WTC11 (cell line): ENCODE measurements at regions not wholly inside any gene's neighbourhood (a gene's known extent, or its start where the extent isn't known, plus 50 kb on each side); places are given as distances from the start of the nearest gene placed in this dataset.

Experiments
- ATAC-seq: fragments of 200-7000 bp; cut with Tn5 transposase; 2 replicates; pipeline ENCODE4 v1.10.0; 2021; ENCODE audit warnings: mild to moderate bottlenecking, moderate library complexity
- CTCF ChIA-PET: fragments of 300-600 bp; sonication (Branson Sonifier 250); formaldehyde crosslinking; loops from one replicate; lab custom pipeline; 2021; ENCODE audit warnings: antibody characterized with exemption; lab: Charles Lee
- POLR2A ChIA-PET: fragments of 350-600 bp; sonication (Branson Sonifier 250); formaldehyde crosslinking; loops from one replicate; lab custom pipeline; 2021; ENCODE audit warnings: antibody characterized with exemption; lab: Charles Lee
- DNase-seq: peaks from one replicate; pipeline ENCODE4 v3.0.0; 2021; ENCODE audit warnings: low spot score
- H3K27ac Mint-ChIP-seq: 2 replicates; pipeline ENCODE4 v1.8.0; 2021; ENCODE audit warnings: mixed read lengths
- H3K27me3 Mint-ChIP-seq: 2 replicates; pipeline ENCODE4 v1.8.0; 2021; ENCODE audit warnings: low read depth, mild to moderate bottlenecking, moderate library complexity, mixed read lengths
- H3K36me3 Mint-ChIP-seq: 2 replicates; pipeline ENCODE4 v1.8.0; 2021; ENCODE audit warnings: mixed read lengths
- H3K4me1 Mint-ChIP-seq: 2 replicates; pipeline ENCODE4 v1.8.0; 2022; ENCODE audit warnings: mixed read lengths
- H3K4me3 Mint-ChIP-seq: 2 replicates; pipeline ENCODE4 v1.8.0; 2021; ENCODE audit warnings: mild to moderate bottlenecking, moderate library complexity, mixed read lengths
- H3K9me3 Mint-ChIP-seq: 2 replicates; pipeline ENCODE4 v1.8.0; 2021; ENCODE audit warnings: mixed read lengths
- ETV6 ChIP-seq: sonication (generic); formaldehyde crosslinking; IDR thresholded peaks from 2 replicates; pipeline ENCODE4 v1.8.1; 2022; ENCODE audit warnings: mild to moderate bottlenecking, missing genetic modification reagents
- FOXJ3 ChIP-seq: sonication (generic); formaldehyde crosslinking; IDR thresholded peaks from 2 replicates; pipeline ENCODE4 v1.9.0; 2021; ENCODE audit warnings: missing genetic modification reagents, mild to moderate bottlenecking, borderline replicate concordance
- HMGA2 ChIP-seq: fragments of 250-450 bp; sonication (Bioruptor Pico); IDR thresholded peaks from 2 replicates; pipeline ENCODE4 v1.4.0; 2021; ENCODE audit warnings: mild to moderate bottlenecking, moderate library complexity
- SMAD4 ChIP-seq: sonication (generic); formaldehyde crosslinking; IDR thresholded peaks from 2 replicates; pipeline ENCODE4 v1.8.0; 2022; ENCODE audit warnings: mild to moderate bottlenecking, missing genetic modification reagents
- SOX15 ChIP-seq: fragments of 250-450 bp; sonication (Bioruptor Pico); IDR thresholded peaks from 2 replicates; pipeline ENCODE4 v1.9.0; 2021; ENCODE audit warnings: mild to moderate bottlenecking
- ZBTB21 ChIP-seq: sonication (generic); formaldehyde crosslinking; IDR thresholded peaks from 2 replicates; pipeline ENCODE4 v1.8.1; 2023; ENCODE audit warnings: mild to moderate bottlenecking, missing genetic modification reagents, borderline replicate concordance
- ZNF396 ChIP-seq: fragments of 250-450 bp; sonication (Bioruptor Pico); IDR thresholded peaks from 2 replicates; pipeline ENCODE4 v1.8.0; 2021; ENCODE audit warnings: mild to moderate bottlenecking, moderate library complexity, borderline replicate concordance
- TF ChIP-seq, protein P1 (sequence below): sonication (generic); formaldehyde crosslinking; IDR thresholded peaks from 2 replicates; pipeline ENCODE4 v1.8.1; 2023; ENCODE audit warnings: mild to moderate bottlenecking, moderate library complexity, missing genetic modification reagents
- TF ChIP-seq, protein P2 (sequence below): sonication (generic); formaldehyde crosslinking; IDR thresholded peaks from 2 replicates; pipeline ENCODE4 v1.8.1; 2023; ENCODE audit warnings: mild to moderate bottlenecking, missing genetic modification reagents
- TF ChIP-seq, protein P3 (sequence below): fragments of 250-450 bp; sonication (Bioruptor Pico); IDR thresholded peaks from 2 replicates; pipeline ENCODE4 v1.9.0; 2021; ENCODE audit warnings: moderate library complexity, mild to moderate bottlenecking, inconsistent platforms, borderline replicate concordance
- TF ChIP-seq, protein P4 (sequence below): fragments of 250-450 bp; sonication (Bioruptor Pico); IDR thresholded peaks from 2 replicates; pipeline ENCODE4 v1.9.0; 2021; ENCODE audit warnings: mild to moderate bottlenecking
- TF ChIP-seq, protein P5 (sequence below): fragments of 250-450 bp; sonication (Bioruptor Pico); IDR thresholded peaks from 2 replicates; pipeline ENCODE4 v1.9.0; 2021; ENCODE audit warnings: mild to moderate bottlenecking
- TF ChIP-seq, protein P6 (sequence below): fragments of 250-450 bp; sonication (Bioruptor Pico); conservative IDR thresholded peaks from 2 replicates; pipeline ENCODE4 v1.9.0; 2021; ENCODE audit warnings: mild to moderate bottlenecking
- TF ChIP-seq, protein P7 (sequence below): sonication (generic); formaldehyde crosslinking; IDR thresholded peaks from 2 replicates; pipeline ENCODE4 v1.8.0; 2023; ENCODE audit warnings: mild to moderate bottlenecking, missing genetic modification reagents
- TF ChIP-seq, protein P8 (sequence below): sonication (generic); formaldehyde crosslinking; IDR thresholded peaks from 2 replicates; pipeline ENCODE4 v1.8.1; 2022; ENCODE audit warnings: low read depth, missing genetic modification reagents, borderline replicate concordance

DNA sequence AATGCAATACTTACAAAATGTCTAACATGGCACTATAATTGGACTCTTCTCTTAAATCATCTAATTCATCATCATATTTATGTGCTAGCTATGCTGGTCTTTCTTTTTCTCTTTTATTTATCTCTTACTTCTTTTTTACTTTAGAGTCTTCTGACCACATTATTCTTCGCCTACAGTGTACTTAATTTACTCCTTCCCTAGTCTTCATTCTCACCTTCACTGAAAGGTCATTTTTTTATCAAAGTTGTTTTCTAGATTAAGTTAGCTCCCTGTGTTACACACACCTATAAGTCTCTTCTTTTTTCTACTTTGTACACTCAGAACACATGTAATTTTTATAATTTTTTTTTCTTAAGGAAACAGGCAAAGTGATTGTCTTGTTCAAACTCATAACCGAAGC lies 1351.2 kb downstream of the FSCB start:
- H3K27me3 Mint-ChIP-seq = no peaks in the 10 kb centered on the region; the same call in 1 of the 2 replicates
- TF ChIP-seq FOXJ3 (CRISPR knock-in tag) (no peak), ZBTB21 (CRISPR knock-in tag) (no peak), ETV6 (CRISPR knock-in tag) (no peak), HMGA2 (CRISPR knock-in tag) (no peak)
- TF ChIP-seq, protein P1, sequence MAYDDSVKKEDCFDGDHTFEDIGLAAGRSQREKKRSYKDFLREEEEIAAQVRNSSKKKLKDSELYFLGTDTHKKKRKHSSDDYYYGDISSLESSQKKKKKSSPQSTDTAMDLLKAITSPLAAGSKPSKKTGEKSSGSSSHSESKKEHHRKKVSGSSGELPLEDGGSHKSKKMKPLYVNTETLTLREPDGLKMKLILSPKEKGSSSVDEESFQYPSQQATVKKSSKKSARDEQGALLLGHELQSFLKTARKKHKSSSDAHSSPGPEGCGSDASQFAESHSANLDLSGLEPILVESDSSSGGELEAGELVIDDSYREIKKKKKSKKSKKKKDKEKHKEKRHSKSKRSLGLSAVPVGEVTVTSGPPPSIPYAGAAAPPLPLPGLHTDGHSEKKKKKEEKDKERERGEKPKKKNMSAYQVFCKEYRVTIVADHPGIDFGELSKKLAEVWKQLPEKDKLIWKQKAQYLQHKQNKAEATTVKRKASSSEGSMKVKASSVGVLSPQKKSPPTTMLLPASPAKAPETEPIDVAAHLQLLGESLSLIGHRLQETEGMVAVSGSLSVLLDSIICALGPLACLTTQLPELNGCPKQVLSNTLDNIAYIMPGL = no peak
- TF ChIP-seq, protein P2, sequence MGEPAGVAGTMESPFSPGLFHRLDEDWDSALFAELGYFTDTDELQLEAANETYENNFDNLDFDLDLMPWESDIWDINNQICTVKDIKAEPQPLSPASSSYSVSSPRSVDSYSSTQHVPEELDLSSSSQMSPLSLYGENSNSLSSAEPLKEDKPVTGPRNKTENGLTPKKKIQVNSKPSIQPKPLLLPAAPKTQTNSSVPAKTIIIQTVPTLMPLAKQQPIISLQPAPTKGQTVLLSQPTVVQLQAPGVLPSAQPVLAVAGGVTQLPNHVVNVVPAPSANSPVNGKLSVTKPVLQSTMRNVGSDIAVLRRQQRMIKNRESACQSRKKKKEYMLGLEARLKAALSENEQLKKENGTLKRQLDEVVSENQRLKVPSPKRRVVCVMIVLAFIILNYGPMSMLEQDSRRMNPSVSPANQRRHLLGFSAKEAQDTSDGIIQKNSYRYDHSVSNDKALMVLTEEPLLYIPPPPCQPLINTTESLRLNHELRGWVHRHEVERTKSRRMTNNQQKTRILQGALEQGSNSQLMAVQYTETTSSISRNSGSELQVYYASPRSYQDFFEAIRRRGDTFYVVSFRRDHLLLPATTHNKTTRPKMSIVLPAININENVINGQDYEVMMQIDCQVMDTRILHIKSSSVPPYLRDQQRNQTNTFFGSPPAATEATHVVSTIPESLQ (CRISPR knock-in tag) = no peak
- TF ChIP-seq, protein P3, sequence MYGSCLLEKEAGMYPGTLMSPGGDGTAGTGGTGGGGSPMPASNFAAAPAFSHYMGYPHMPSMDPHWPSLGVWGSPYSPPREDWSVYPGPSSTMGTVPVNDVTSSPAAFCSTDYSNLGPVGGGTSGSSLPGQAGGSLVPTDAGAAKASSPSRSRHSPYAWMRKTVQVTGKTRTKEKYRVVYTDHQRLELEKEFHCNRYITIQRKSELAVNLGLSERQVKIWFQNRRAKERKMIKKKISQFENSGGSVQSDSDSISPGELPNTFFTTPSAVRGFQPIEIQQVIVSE = no peak
- ATAC-seq = no peak
- CTCF ChIA-PET = no interaction called here
- POLR2A ChIA-PET = no interaction called here
- 0 out of 2 replicates have a peak, but pooled peaks cover 3% of the 10 kb centered on the region for H3K4me1 Mint-ChIP-seq
- H3K9me3 Mint-ChIP-seq = no peaks in the 10 kb centered on the region
- H3K36me3 Mint-ChIP-seq = no peaks in the 10 kb centered on the region
- H3K27ac Mint-ChIP-seq = no peak overlapping the region
- H3K4me3 Mint-ChIP-seq = no peak overlapping the region
- DNase-seq = no peak

DNA sequence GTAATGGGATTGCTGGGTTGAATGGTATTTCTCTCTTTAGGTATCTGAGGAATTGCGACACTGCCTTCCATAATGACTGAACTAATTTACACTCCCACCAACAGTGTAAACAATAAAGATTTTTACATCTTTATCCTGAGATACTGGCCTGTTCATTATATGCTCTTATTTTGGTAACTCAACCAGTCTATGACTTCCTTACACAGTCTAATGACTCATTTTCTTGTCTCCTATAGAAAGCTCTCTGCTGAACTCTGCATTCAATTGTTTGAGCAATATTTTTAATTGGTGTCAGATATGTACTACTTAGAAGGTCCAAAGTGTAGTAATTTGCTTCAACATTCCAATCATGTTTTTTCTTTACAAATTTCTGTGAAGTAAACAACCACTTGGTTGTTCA lies 1351.8 kb downstream of the FSCB start:
- no peaks in the 10 kb centered on the region; the same call in 1 of the 2 replicates for H3K27me3 Mint-ChIP-seq
- H3K4me3 Mint-ChIP-seq = no peak overlapping the region
- no peak for DNase-seq
- H3K9me3 Mint-ChIP-seq = no peaks in the 10 kb centered on the region
- POLR2A ChIA-PET = no interaction called here
- H3K36me3 Mint-ChIP-seq = no peaks in the 10 kb centered on the region
- no peak for ATAC-seq
- no peak overlapping the region for H3K27ac Mint-ChIP-seq
- TF ChIP-seq, protein P4, sequence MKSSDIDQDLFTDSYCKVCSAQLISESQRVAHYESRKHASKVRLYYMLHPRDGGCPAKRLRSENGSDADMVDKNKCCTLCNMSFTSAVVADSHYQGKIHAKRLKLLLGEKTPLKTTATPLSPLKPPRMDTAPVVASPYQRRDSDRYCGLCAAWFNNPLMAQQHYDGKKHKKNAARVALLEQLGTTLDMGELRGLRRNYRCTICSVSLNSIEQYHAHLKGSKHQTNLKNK (CRISPR knock-in tag) = no peak
- TF ChIP-seq, protein P3 = no peak
- TF ChIP-seq SOX15 (CRISPR knock-in tag) (no peak), SMAD4 (CRISPR knock-in tag) (no peak)
- TF ChIP-seq, protein P5, sequence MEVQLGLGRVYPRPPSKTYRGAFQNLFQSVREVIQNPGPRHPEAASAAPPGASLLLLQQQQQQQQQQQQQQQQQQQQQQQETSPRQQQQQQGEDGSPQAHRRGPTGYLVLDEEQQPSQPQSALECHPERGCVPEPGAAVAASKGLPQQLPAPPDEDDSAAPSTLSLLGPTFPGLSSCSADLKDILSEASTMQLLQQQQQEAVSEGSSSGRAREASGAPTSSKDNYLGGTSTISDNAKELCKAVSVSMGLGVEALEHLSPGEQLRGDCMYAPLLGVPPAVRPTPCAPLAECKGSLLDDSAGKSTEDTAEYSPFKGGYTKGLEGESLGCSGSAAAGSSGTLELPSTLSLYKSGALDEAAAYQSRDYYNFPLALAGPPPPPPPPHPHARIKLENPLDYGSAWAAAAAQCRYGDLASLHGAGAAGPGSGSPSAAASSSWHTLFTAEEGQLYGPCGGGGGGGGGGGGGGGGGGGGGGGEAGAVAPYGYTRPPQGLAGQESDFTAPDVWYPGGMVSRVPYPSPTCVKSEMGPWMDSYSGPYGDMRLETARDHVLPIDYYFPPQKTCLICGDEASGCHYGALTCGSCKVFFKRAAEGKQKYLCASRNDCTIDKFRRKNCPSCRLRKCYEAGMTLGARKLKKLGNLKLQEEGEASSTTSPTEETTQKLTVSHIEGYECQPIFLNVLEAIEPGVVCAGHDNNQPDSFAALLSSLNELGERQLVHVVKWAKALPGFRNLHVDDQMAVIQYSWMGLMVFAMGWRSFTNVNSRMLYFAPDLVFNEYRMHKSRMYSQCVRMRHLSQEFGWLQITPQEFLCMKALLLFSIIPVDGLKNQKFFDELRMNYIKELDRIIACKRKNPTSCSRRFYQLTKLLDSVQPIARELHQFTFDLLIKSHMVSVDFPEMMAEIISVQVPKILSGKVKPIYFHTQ (CRISPR knock-in tag) = no peak
- CTCF ChIA-PET = no interaction called here
- 0 out of 2 replicates have a peak, but pooled peaks cover 3% of the 10 kb centered on the region for H3K4me1 Mint-ChIP-seq

DNA sequence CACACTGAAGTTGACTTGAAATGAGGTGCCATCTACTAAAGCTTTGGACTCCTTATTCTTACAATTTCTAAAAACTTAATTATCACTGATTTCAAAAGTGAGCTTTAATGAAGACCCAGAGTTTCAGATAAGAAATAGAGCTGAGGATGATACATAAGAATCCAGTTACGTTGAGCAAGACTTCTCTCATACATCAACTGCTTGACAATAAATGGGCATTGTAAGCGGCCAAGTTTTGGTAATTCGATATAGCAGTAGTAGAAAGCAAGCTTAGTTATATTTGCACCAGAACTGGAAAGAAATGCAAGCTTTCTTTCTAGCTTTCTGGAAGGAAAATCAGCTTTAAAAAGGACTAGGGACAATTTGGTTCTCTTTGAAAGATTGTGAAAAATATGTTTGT lies 1359.6 kb downstream of the FSCB start:
- Mint-ChIP-seq H3K36me3 (no peaks in the 10 kb centered on the region), H3K4me3 (no peak overlapping the region), H3K9me3 (no peaks in the 10 kb centered on the region), H3K27me3 (no peaks in the 10 kb centered on the region), H3K4me1 (peaks cover 9% of the 10 kb centered on the region), H3K27ac (no peak overlapping the region)
- ATAC-seq (no peak), DNase-seq (no peak)
- ChIA-PET POLR2A (no interaction called here), CTCF (no interaction called here)
- TF ChIP-seq, protein P6, sequence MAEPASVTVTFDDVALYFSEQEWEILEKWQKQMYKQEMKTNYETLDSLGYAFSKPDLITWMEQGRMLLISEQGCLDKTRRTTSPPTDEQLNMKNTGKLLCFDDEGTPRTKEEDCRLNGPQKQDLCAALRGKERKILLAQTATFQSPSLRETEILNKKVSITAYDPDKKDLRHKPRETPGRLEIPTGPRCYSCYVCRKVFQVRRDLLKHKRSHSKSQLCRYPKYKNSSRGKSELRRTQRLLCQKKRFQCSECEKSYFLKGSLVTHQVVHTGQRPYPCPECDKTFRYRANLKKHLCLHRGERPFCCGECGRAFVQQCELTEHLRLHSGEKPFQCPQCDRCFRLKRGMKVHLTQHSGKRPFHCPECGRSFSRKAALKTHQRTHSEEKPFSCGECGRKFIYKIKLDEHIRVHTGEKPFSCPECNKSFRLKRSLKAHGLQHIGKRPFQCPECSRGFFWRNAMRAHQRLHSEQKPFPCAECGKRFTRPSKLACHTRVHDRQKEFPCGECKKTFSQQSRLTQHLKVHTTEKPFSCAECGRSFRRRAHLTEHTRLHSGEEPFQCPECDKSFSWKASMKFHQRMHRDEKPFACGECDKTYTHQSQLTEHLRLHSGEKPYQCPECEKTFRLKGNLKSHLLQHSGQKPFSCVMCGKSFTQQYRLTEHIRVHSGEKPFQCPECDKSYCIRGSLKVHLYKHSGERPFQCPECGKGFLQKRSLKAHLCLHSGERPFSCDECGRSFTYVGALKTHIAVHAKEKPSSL (CRISPR knock-in tag) = no peak
- TF ChIP-seq, protein P7, sequence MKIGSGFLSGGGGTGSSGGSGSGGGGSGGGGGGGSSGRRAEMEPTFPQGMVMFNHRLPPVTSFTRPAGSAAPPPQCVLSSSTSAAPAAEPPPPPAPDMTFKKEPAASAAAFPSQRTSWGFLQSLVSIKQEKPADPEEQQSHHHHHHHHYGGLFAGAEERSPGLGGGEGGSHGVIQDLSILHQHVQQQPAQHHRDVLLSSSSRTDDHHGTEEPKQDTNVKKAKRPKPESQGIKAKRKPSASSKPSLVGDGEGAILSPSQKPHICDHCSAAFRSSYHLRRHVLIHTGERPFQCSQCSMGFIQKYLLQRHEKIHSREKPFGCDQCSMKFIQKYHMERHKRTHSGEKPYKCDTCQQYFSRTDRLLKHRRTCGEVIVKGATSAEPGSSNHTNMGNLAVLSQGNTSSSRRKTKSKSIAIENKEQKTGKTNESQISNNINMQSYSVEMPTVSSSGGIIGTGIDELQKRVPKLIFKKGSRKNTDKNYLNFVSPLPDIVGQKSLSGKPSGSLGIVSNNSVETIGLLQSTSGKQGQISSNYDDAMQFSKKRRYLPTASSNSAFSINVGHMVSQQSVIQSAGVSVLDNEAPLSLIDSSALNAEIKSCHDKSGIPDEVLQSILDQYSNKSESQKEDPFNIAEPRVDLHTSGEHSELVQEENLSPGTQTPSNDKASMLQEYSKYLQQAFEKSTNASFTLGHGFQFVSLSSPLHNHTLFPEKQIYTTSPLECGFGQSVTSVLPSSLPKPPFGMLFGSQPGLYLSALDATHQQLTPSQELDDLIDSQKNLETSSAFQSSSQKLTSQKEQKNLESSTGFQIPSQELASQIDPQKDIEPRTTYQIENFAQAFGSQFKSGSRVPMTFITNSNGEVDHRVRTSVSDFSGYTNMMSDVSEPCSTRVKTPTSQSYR = no peak
- TF ChIP-seq, protein P8, sequence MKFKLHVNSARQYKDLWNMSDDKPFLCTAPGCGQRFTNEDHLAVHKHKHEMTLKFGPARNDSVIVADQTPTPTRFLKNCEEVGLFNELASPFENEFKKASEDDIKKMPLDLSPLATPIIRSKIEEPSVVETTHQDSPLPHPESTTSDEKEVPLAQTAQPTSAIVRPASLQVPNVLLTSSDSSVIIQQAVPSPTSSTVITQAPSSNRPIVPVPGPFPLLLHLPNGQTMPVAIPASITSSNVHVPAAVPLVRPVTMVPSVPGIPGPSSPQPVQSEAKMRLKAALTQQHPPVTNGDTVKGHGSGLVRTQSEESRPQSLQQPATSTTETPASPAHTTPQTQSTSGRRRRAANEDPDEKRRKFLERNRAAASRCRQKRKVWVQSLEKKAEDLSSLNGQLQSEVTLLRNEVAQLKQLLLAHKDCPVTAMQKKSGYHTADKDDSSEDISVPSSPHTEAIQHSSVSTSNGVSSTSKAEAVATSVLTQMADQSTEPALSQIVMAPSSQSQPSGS (CRISPR knock-in tag) = no peak
- no peak for TF ChIP-seq ZNF396 (CRISPR knock-in tag)
